Stimulated activated CD8-positive, alpha-beta memory T cell treated with anti-CD3 and anti-CD28 coated beads, Interleukin-15, amount 100 ng/mL, for 24 hours (primary cell): ENCODE measurements at regions not wholly inside any gene's neighbourhood (a gene's known extent, or its start where the extent isn't known, plus 50 kb on each side); places are given as distances from the start of the nearest gene placed in this dataset.

Experiments
- DNase-seq: peaks from one replicate; pipeline ENCODE4 v3.0.0-alpha.2; 2020; ENCODE audit warnings: low read depth

- no peak for DNase-seq
Measured at GRCh38 chr10:118175148-118175547, 128.4 kb upstream of the RAB11FIP2 start.

GRCh38 chr10:118173296-118173695 is 126.6 kb upstream of the RAB11FIP2 start:
- DNase-seq, result no peak

GRCh38 chr10:118171861-118172260 is 125.1 kb upstream of the RAB11FIP2 start:
- no peak for DNase-seq

- no peak for DNase-seq
Measured at GRCh38 chr10:118167056-118167700, 120.4 kb upstream of the RAB11FIP2 start.

- no peak for DNase-seq
Measured at GRCh38 chr10:118163217-118163616, 116.5 kb upstream of the RAB11FIP2 start.

- DNase-seq, result no peak
Measured at GRCh38 chr10:118161461-118162246, 114.9 kb upstream of the RAB11FIP2 start.

- DNase-seq, result no peak
Measured at GRCh38 chr10:118153287-118153686, 106.5 kb upstream of the RAB11FIP2 start.

- DNase-seq, result no peak
Measured at GRCh38 chr10:118151461-118151860, 104.7 kb upstream of the RAB11FIP2 start.

GRCh38 chr10:118148247-118148646 is 101.5 kb upstream of the RAB11FIP2 start:
- no peak for DNase-seq

GRCh38 chr10:118145256-118145655 is 98.5 kb upstream of the RAB11FIP2 start:
- no peak for DNase-seq

GRCh38 chr10:118141471-118141870 is 94.7 kb upstream of the RAB11FIP2 start:
- DNase-seq, result no peak

- no peak for DNase-seq
Measured at GRCh38 chr10:118139321-118139720, 92.6 kb upstream of the RAB11FIP2 start.

GRCh38 chr10:118128675-118129074 is 81.9 kb upstream of the RAB11FIP2 start:
- DNase-seq, result no peak

GRCh38 chr10:118118716-118119115 is 72.0 kb upstream of the RAB11FIP2 start:
- no peak for DNase-seq

- DNase-seq, result no peak
Measured at GRCh38 chr10:118116715-118117449, 70.1 kb upstream of the RAB11FIP2 start.

GRCh38 chr10:118116362-118116714 is 69.6 kb upstream of the RAB11FIP2 start:
- DNase-seq, result no peak

GRCh38 chr10:118115701-118116100 is 69.0 kb upstream of the RAB11FIP2 start:
- DNase-seq, result no peak

- DNase-seq, result no peak
Measured at GRCh38 chr10:118114992-118115391, 68.3 kb upstream of the RAB11FIP2 start.

- DNase-seq, result no peak
Measured at GRCh38 chr10:118112543-118113125, 65.9 kb upstream of the RAB11FIP2 start.

GRCh38 chr10:118110750-118111149 is 64.0 kb upstream of the RAB11FIP2 start:
- DNase-seq, result no peak

GRCh38 chr10:118108194-118109026 is 61.7 kb upstream of the RAB11FIP2 start:
- DNase-seq, result no peak

- no peak for DNase-seq
Measured at GRCh38 chr10:118107541-118107940, 60.8 kb upstream of the RAB11FIP2 start.
